ENCODE measurements at regions not wholly inside any gene's neighbourhood (a gene's known extent, or its start where the extent isn't known, plus 50 kb on each side); places are given as distances from the start of the nearest gene placed in this dataset.

- no peak overlapping the region for H3K4me3 ChIP-seq
- H3K27me3 ChIP-seq: no peaks in the 10 kb centered on the region
- no peak for DNase-seq (ENCODE audit: low spot score in 2 of 2)
- H3K36me3 ChIP-seq: no peaks in the 10 kb centered on the region
- no peaks in the 10 kb centered on the region for H3K9me3 ChIP-seq
- WGBS: 86% methylated on average over 2 of the region's 2 CpGs
- H3K4me1 ChIP-seq: no peaks in the 10 kb centered on the region
- TF ChIP-seq EP300 (IDR thresholded peaks at IDR 0.05): no peak
- no peak for TF ChIP-seq CTCF (IDR thresholded peaks at IDR 0.05)
- TF ChIP-seq POLR2AphosphoS5 (IDR thresholded peaks at IDR 0.05): no peak
- no peak overlapping the region for H3K27ac ChIP-seq
Measured at GRCh38 chr5:8376478-8376877, 507.5 kb downstream of the MTRR start.

- H3K27me3 ChIP-seq: no peaks in the 10 kb centered on the region
- H3K4me3 ChIP-seq: no peak overlapping the region
- H3K36me3 ChIP-seq: no peaks in the 10 kb centered on the region
- DNase-seq (ENCODE audit: low spot score in 2 of 2): no peak
- no peaks in the 10 kb centered on the region for H3K4me1 ChIP-seq
- TF ChIP-seq POLR2A (IDR thresholded peaks at IDR 0.05) (no peak), EP300 (IDR thresholded peaks at IDR 0.05) (no peak), CTCF (IDR thresholded peaks at IDR 0.05) (no peak), POLR2AphosphoS5 (IDR thresholded peaks at IDR 0.05) (no peak)
- no peak overlapping the region for H3K27ac ChIP-seq
- no peaks in the 10 kb centered on the region for H3K9me3 ChIP-seq
Measured at GRCh38 chr5:8381972-8382371, 513.0 kb downstream of the MTRR start.

- Histone ChIP-seq H3K9me3 (no peaks in the 10 kb centered on the region), H3K4me1 (no peaks in the 10 kb centered on the region), H3K27me3 (no peaks in the 10 kb centered on the region), H3K4me3 (no peak overlapping the region), H3K27ac (no peak overlapping the region), H3K36me3 (no peaks in the 10 kb centered on the region)
- no peak for TF ChIP-seq POLR2A (IDR thresholded peaks at IDR 0.05)
- no peak for TF ChIP-seq CTCF (IDR thresholded peaks at IDR 0.05)
- no peak for TF ChIP-seq EP300 (IDR thresholded peaks at IDR 0.05)
- no peak for TF ChIP-seq POLR2AphosphoS5 (IDR thresholded peaks at IDR 0.05)
- DNase-seq (ENCODE audit: low spot score in 2 of 2): no peak
- 81% methylated on average over 5 of the region's 5 CpGs for WGBS
Measured at GRCh38 chr5:8382456-8382855, 513.5 kb downstream of the MTRR start.

GRCh38 chr5:8383616-8384015 lies 514.7 kb downstream of the MTRR start:
- Histone ChIP-seq H3K36me3 (no peaks in the 10 kb centered on the region), H3K4me3 (no peak overlapping the region), H3K27me3 (no peaks in the 10 kb centered on the region), H3K4me1 (no peaks in the 10 kb centered on the region), H3K9me3 (no peaks in the 10 kb centered on the region), H3K27ac (no peak overlapping the region)
- DNase-seq (ENCODE audit: low spot score in 2 of 2): no peak
- WGBS: 32% methylated on average over 1 of the region's 1 CpG
- TF ChIP-seq POLR2AphosphoS5 (IDR thresholded peaks at IDR 0.05): no peak
- TF ChIP-seq EP300 (IDR thresholded peaks at IDR 0.05): no peak

GRCh38 chr5:8386719-8387288 lies 517.9 kb downstream of the MTRR start:
- Histone ChIP-seq H3K27me3 (no peaks in the 10 kb centered on the region), H3K36me3 (no peaks in the 10 kb centered on the region), H3K4me3 (no peak overlapping the region), H3K27ac (no peak overlapping the region), H3K4me1 (no peaks in the 10 kb centered on the region), H3K9me3 (no peaks in the 10 kb centered on the region)
- TF ChIP-seq EP300 (IDR thresholded peaks at IDR 0.05): no peak
- TF ChIP-seq CTCF (IDR thresholded peaks at IDR 0.05): no peak
- no peak for TF ChIP-seq POLR2A (IDR thresholded peaks at IDR 0.05)
- TF ChIP-seq POLR2AphosphoS5 (IDR thresholded peaks at IDR 0.05): no peak
- whole genome bisulfite sequencing: 80% methylated on average over 2 of the region's 2 CpGs
- DNase-seq (ENCODE audit: low spot score in 2 of 2): no peak

- Histone ChIP-seq H3K4me1 (no peaks in the 10 kb centered on the region), H3K4me3 (no peak overlapping the region), H3K27ac (no peak overlapping the region), H3K36me3 (no peaks in the 10 kb centered on the region), H3K27me3 (no peaks in the 10 kb centered on the region), H3K9me3 (no peaks in the 10 kb centered on the region)
- no peak for TF ChIP-seq POLR2AphosphoS5 (IDR thresholded peaks at IDR 0.05)
- TF ChIP-seq EP300 (IDR thresholded peaks at IDR 0.05): no peak
- TF ChIP-seq CTCF (IDR thresholded peaks at IDR 0.05): no peak
- no peak for TF ChIP-seq POLR2A (IDR thresholded peaks at IDR 0.05)
- 46% methylated on average over 2 of the region's 2 CpGs for WGBS
- DNase-seq (ENCODE audit: low spot score in 2 of 2): no peak
Measured at GRCh38 chr5:8391911-8392310, 523.0 kb downstream of the MTRR start.
